Spinal cord (tissue), 9 donors: ENCODE measurements at regions not wholly inside any gene's neighbourhood (a gene's known extent, or its start where the extent isn't known, plus 50 kb on each side); places are given as distances from the start of the nearest gene placed in this dataset.

Experiments
- DNase-seq, 6 donors: peaks; one replicate each; pipeline versions ENCODE4 v3.0.0 to v3.0.0-alpha.2; 2013 to 2015; ENCODE audit warnings: low spot score in 6 of 6, low read depth in 4 of 6
- H3K27ac ChIP-seq: one replicate; pipeline ENCODE4 v1.5.1; 2013; ENCODE audit warnings: low read depth, low read length, control low read depth
- H3K27me3 ChIP-seq: one replicate; pipeline ENCODE4 v1.6.1; 2013; ENCODE audit warnings: low read length; ENCODE audit not compliant: control insufficient read depth, insufficient read depth
- H3K36me3 ChIP-seq: one replicate; pipeline ENCODE4 v1.6.1; 2013; ENCODE audit warnings: low read length; ENCODE audit not compliant: control insufficient read depth, insufficient read depth
- H3K4me1 ChIP-seq: one replicate; pipeline ENCODE4 v1.6.1; 2013; ENCODE audit warnings: low read length; ENCODE audit not compliant: control insufficient read depth, insufficient read depth
- H3K4me3 ChIP-seq: one replicate; pipeline ENCODE4 v1.5.1; 2013; ENCODE audit warnings: low read depth, low read length, control low read depth
- H3K9me3 ChIP-seq: one replicate; pipeline ENCODE4 v1.6.1; 2013; ENCODE audit warnings: low read length; ENCODE audit not compliant: control insufficient read depth, insufficient read depth
- WGBS: methylation state at CpG from one replicate; pipeline ENCODE4 v1.1.5; 2013; ENCODE audit warnings: missing lambda C conversion rate; ENCODE audit not compliant: insufficient coverage; 5-methylcytosine and 5-hydroxymethylcytosine counted together
- donor health status: healthy.

DNA sequence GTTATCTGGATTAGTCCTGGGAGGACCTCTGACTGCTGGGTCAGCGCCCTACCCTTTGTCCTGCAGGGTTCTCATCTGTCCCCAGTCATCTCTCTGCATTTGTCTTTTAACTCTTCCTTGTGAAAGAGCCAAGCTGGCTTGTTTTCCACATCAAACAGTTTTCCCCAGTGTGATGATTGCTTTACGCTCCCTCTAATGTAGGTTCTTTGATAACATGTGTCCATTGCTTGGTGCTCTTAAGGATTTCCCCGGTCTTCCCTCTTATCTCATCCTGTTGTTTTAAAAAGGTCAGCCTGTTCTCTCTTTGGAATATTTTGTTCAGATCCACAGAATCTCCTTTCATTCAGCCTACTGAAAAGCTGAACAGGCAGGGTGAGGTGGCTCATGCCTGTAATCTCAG lies 792.1 kb upstream of the RAB6C start:
- no peaks in the 10 kb centered on the region for H3K27me3 ChIP-seq
- WGBS = 58% methylated on average over 2 of the region's 3 CpGs
- H3K27ac ChIP-seq = no peak overlapping the region
- DNase-seq = no peak
- H3K36me3 ChIP-seq = no peaks in the 10 kb centered on the region
- no peak overlapping the region for H3K4me3 ChIP-seq
- peaks cover 14% of the 10 kb centered on the region for H3K4me1 ChIP-seq
- no peaks in the 10 kb centered on the region for H3K9me3 ChIP-seq

DNA sequence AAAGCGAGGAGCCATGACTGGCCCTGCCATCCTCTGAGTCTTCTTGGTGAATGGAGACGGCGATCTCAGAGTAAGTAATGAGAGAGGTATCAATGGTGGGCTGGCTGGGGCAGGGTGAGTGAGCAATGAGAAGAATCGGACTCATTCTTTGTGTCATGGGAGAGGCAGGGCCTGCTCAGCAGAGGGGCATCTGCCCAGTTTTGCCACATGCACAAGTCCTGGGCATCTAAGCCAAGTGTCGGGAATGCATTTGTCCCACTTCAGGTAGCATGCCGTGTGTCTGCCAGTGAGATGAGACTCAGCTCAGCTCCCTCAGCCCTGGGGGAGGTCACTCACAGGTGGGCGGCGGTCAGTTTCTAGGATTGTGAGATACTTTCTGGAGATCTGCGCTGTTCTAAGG lies 791.0 kb upstream of the RAB6C start:
- 100% methylated on average over 5 of the region's 9 CpGs for WGBS
- peaks cover 14% of the 10 kb centered on the region for H3K4me1 ChIP-seq

GRCh38 chr2:129189617-129190319 lies 789.7 kb upstream of the RAB6C start:
- H3K4me1 ChIP-seq = peaks cover 14% of the 10 kb centered on the region
- H3K27ac ChIP-seq = no peak overlapping the region
- H3K9me3 ChIP-seq = no peaks in the 10 kb centered on the region
- H3K27me3 ChIP-seq = no peaks in the 10 kb centered on the region
- no peak overlapping the region for H3K4me3 ChIP-seq
- no peak for DNase-seq
- WGBS = 69% methylated on average over 8 of the region's 10 CpGs
- H3K36me3 ChIP-seq = no peaks in the 10 kb centered on the region

More for the DNA sequence above, 791.0 kb upstream of the RAB6C start:
- Histone ChIP-seq H3K27ac (no peak overlapping the region), H3K27me3 (no peaks in the 10 kb centered on the region), H3K36me3 (no peaks in the 10 kb centered on the region), H3K4me3 (no peak overlapping the region), H3K9me3 (no peaks in the 10 kb centered on the region)
- no peak for DNase-seq

GRCh38 chr2:129190494-129190893 lies 789.0 kb upstream of the RAB6C start:
- no peak overlapping the region for H3K4me3 ChIP-seq
- no peak overlapping the region for H3K27ac ChIP-seq
- no peaks in the 10 kb centered on the region for H3K27me3 ChIP-seq
- H3K4me1 ChIP-seq = peaks cover 14% of the 10 kb centered on the region
- no peaks in the 10 kb centered on the region for H3K36me3 ChIP-seq
- no peaks in the 10 kb centered on the region for H3K9me3 ChIP-seq
- WGBS = 80% methylated on average over 2 of the region's 6 CpGs
- DNase-seq = no peak

DNA sequence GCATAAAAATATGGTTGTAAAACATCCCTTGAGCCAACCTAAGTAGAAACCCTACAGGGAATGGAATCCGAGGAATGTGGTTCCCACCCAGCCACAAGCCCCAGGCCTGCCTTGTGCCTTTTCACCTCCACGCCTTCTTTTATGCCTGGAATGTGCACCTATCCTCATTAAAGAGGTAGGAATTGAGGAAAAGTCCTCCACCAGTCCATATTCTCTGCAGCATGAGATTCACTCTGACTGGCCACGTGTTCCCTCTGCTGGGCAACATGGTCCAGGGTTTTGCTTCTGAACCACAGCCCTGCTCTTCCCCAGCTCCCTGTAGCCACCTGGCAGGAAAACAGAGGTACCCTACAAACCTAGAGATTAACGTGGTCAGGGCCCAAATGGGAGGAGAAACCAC lies 787.9 kb upstream of the RAB6C start:
- no peak for DNase-seq
- H3K27ac ChIP-seq = no peak overlapping the region
- no peak overlapping the region for H3K4me3 ChIP-seq
- H3K9me3 ChIP-seq = no peaks in the 10 kb centered on the region
- no peaks in the 10 kb centered on the region for H3K36me3 ChIP-seq
- no peaks in the 10 kb centered on the region for H3K27me3 ChIP-seq
- H3K4me1 ChIP-seq = peaks cover 14% of the 10 kb centered on the region
- WGBS = 77% methylated on average over 3 of the region's 4 CpGs

DNA sequence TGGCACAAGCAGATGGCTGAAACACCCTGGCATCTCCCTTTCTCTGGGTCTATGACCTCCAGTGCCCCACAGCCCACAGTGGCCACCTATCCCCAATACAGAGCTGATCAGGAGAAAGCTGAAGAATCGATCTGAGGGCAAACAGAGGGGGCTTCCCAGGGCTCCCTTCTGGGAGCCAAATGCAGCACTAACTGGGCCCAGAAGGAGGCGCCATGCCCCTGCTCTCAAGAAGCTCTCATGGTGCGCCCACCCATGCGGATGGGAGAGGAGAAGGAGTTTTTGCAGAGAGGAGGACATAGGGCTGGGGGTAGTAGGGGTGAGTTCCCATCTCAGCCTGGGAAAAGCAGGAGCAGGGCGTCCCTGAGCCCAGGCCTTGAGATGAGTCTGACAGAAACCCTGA lies 787.3 kb upstream of the RAB6C start:
- no peaks in the 10 kb centered on the region for H3K36me3 ChIP-seq
- peaks cover 14% of the 10 kb centered on the region for H3K4me1 ChIP-seq
- DNase-seq = no peak
- no peak overlapping the region for H3K4me3 ChIP-seq
- H3K27me3 ChIP-seq = no peaks in the 10 kb centered on the region
- 100% methylated on average over 3 of the region's 5 CpGs for WGBS
- H3K9me3 ChIP-seq = no peaks in the 10 kb centered on the region
- no peak overlapping the region for H3K27ac ChIP-seq

DNA sequence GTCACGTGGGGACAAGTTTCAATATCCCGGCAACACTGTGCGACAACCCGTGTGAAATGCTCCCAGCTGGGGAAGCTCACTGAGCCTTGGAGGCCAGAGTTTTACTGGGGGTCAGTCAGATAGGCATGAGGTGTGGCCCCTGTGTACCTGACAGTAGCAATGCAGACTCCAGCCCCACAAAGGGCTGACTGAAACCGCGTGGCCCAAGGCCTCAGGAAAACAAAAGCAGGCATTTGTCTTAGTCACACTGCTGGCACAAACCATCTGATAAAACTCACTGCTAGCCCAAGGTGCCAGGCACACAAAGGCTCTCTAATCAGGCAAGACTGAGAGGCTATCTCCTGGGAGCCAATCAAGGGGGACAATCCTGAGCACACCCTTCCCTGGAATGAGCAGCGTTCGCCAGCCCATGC lies 786.6 kb upstream of the RAB6C start:
- H3K27me3 ChIP-seq = no peaks in the 10 kb centered on the region
- no peak for DNase-seq
- H3K9me3 ChIP-seq = no peaks in the 10 kb centered on the region
- no peaks in the 10 kb centered on the region for H3K36me3 ChIP-seq
- 48% methylated on average over 8 of the region's 8 CpGs for WGBS
- no peak overlapping the region for H3K4me3 ChIP-seq
- no peak overlapping the region for H3K27ac ChIP-seq
- H3K4me1 ChIP-seq = peaks cover 14% of the 10 kb centered on the region

- Histone ChIP-seq H3K27ac (no peak overlapping the region), H3K4me1 (peaks cover 14% of the 10 kb centered on the region), H3K36me3 (no peaks in the 10 kb centered on the region), H3K4me3 (no peak overlapping the region), H3K27me3 (no peaks in the 10 kb centered on the region), H3K9me3 (no peaks in the 10 kb centered on the region)
- no peak for DNase-seq
- WGBS = 68% methylated on average over 4 of the region's 4 CpGs
Measured at GRCh38 chr2:129193961-129194360, 785.5 kb upstream of the RAB6C start.

- no peaks in the 10 kb centered on the region for H3K27me3 ChIP-seq
- no peak overlapping the region for H3K4me3 ChIP-seq
- H3K4me1 ChIP-seq = no peaks in the 10 kb centered on the region
- DNase-seq = no peak
- no peak overlapping the region for H3K27ac ChIP-seq
- H3K36me3 ChIP-seq = no peaks in the 10 kb centered on the region
- no peaks in the 10 kb centered on the region for H3K9me3 ChIP-seq
- 79% methylated on average over 4 of the region's 5 CpGs for WGBS
Measured at GRCh38 chr2:129199501-129199900, 780.0 kb upstream of the RAB6C start.

DNA sequence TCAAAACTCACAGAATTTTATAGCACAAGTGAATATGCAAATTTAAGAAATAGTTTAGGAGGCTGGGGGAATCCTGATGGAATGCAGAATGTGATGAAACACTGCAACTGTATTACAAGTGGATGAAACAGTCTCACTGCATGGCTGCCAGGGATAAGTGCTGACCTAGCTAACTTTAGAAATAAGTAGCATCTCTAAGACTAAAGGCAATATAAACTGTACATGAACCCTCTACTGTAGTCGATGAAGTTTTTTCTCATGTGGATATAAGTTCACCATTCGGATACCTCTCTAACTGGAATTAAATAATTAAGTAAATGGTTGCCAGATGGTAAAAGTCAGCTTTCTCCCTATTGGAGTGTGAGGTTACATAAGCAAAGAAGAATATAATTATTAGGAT lies 777.8 kb upstream of the RAB6C start:
- no peak overlapping the region for H3K27ac ChIP-seq

More for the DNA sequence above, 777.8 kb upstream of the RAB6C start:
- DNase-seq = peak in 1 of 6 donors; percentile 45
- Histone ChIP-seq H3K4me3 (no peak overlapping the region), H3K4me1 (no peaks in the 10 kb centered on the region), H3K36me3 (no peaks in the 10 kb centered on the region), H3K9me3 (no peaks in the 10 kb centered on the region), H3K27me3 (no peaks in the 10 kb centered on the region)
- WGBS = no CpG with 5 or more reads among the region's 2 CpGs
